ENCODE measurements at regions not wholly inside any gene's neighbourhood (a gene's known extent, or its start where the extent isn't known, plus 50 kb on each side); places are given as distances from the start of the nearest gene placed in this dataset.
A peak's percentile ranks its signal among the peaks of the same experiment; 100 is the strongest.

- DNase-seq (ENCODE audit: low read depth) = no peak
Measured at GRCh38 chr7:16320099-16320660, 101.2 kb downstream of the CRPPA start.

- DNase-seq (ENCODE audit: low read depth) = peak; percentile 27
Measured at GRCh38 chr7:16318989-16319915, 102.1 kb downstream of the CRPPA start.

- DNase-seq (ENCODE audit: low read depth) = no peak
Measured at GRCh38 chr7:16318463-16318862, 102.9 kb downstream of the CRPPA start.

GRCh38 chr7:16317406-16317805, 103.9 kb downstream of the CRPPA start:
- no peak for DNase-seq (ENCODE audit: low read depth)

GRCh38 chr7:16315280-16315679, 106.1 kb downstream of the CRPPA start:
- DNase-seq (ENCODE audit: low read depth) = no peak

GRCh38 chr7:16309129-16309528, 112.2 kb downstream of the CRPPA start:
- no peak for DNase-seq (ENCODE audit: low read depth)

GRCh38 chr7:16301291-16301690, 120.0 kb downstream of the CRPPA start:
- DNase-seq (ENCODE audit: low read depth) = no peak

GRCh38 chr7:16300361-16300895, 120.9 kb downstream of the CRPPA start:
- DNase-seq (ENCODE audit: low read depth) = no peak

GRCh38 chr7:16299853-16300252, 121.5 kb downstream of the CRPPA start:
- DNase-seq (ENCODE audit: low read depth) = no peak

- no peak for DNase-seq (ENCODE audit: low read depth)
Measured at GRCh38 chr7:16298221-16298620, 123.1 kb downstream of the CRPPA start.

- DNase-seq (ENCODE audit: low read depth) = no peak
Measured at GRCh38 chr7:16295558-16295957, 125.8 kb downstream of the CRPPA start.

- no peak for DNase-seq (ENCODE audit: low read depth)
Measured at GRCh38 chr7:16293669-16294425, 127.5 kb downstream of the CRPPA start.

- no peak for DNase-seq (ENCODE audit: low read depth)
Measured at GRCh38 chr7:16284581-16284980, 136.8 kb downstream of the CRPPA start.

GRCh38 chr7:16278167-16278787, 143.1 kb downstream of the CRPPA start:
- DNase-seq (ENCODE audit: low read depth) = no peak

- DNase-seq (ENCODE audit: low read depth) = peak; percentile 38
Measured at GRCh38 chr7:16271990-16272665, 149.2 kb downstream of the CRPPA start.

- no peak for DNase-seq (ENCODE audit: low read depth)
Measured at GRCh38 chr7:16271355-16271915, 149.9 kb downstream of the CRPPA start.

- no peak for DNase-seq (ENCODE audit: low read depth)
Measured at GRCh38 chr7:16270844-16271243, 150.5 kb downstream of the CRPPA start.

GRCh38 chr7:16268821-16269768, 152.2 kb downstream of the CRPPA start:
- peak; percentile 78 for DNase-seq (ENCODE audit: low read depth)

GRCh38 chr7:16267953-16268820, 153.2 kb downstream of the CRPPA start:
- DNase-seq (ENCODE audit: low read depth) = no peak

Measured in non-pigmented ciliary epithelial cell (primary cell).